SK-N-SH (cell line): ENCODE measurements at regions not wholly inside any gene's neighbourhood (a gene's known extent, or its start where the extent isn't known, plus 50 kb on each side); places are given as distances from the start of the nearest gene placed in this dataset.

Experiments
- CTCF ChIA-PET: fragments of 300-600, 350-600 bp; formaldehyde crosslinking; extraction: SDS; loops from one replicate; lab custom pipeline; 2021; lab: Yijun Ruan, JAX
- POLR2A ChIA-PET: fragments of 350-600 bp; sonication (Branson Sonifier 250); formaldehyde crosslinking; extraction: SDS; loops from one replicate; lab custom pipeline; 2020; ENCODE audit warnings: antibody characterized with exemption, inconsistent platforms; lab: Yijun Ruan, JAX
- DNase-seq: peaks from one replicate; pipeline ENCODE4 v3.0.0; 2012
- H2AFZ ChIP-seq: fragments of 200-600 bp; sonication (generic); 2 replicates; pipeline ENCODE4 v1.8.1; 2016; ENCODE audit warnings: antibody characterized with exemption, mild to moderate bottlenecking, low read depth
- H3F3A ChIP-seq: fragments of 200-600 bp; sonication (generic); replicated peaks from 2 replicates; pipeline ENCODE3; 2016; ENCODE audit warnings: antibody characterized with exemption, mild to moderate bottlenecking; ENCODE audit not compliant: insufficient read depth
- H3K27ac ChIP-seq, 2 experiments: fragments of 200-500 bp in 1 of 2; fragments of 200-600 bp in 1 of 2; sonication (Bioruptor generic) in 1 of 2; sonication (generic), shearing (Covaris generic) in 1 of 2; 2 replicates each; pipeline versions ENCODE4 v1.5.1 to v1.6.1; 2014 to 2016; ENCODE audit warnings: low read depth in 2 of 2, inconsistent platforms in 1 of 2, low read length in 1 of 2, mild to moderate bottlenecking in 1 of 2, mixed read lengths in 1 of 2
- H3K27me3 ChIP-seq: fragments of 200-600 bp; sonication (generic), shearing (Covaris generic); 2 replicates; pipeline ENCODE4 v1.6.1; 2016; ENCODE audit warnings: mixed run types; ENCODE audit not compliant: insufficient read depth
- H3K36me3 ChIP-seq, 2 experiments: fragments of 200-500 bp in 1 of 2; fragments of 200-600 bp in 1 of 2; sonication (Bioruptor generic) in 1 of 2; sonication (generic) in 1 of 2; replicated peaks in 1 of 2; 2 replicates each; pipeline versions ENCODE3 to v1.5.1; 2014 to 2016; ENCODE audit warnings: low read length in 1 of 2, mild to moderate bottlenecking in 1 of 2; ENCODE audit not compliant: insufficient read depth in 2 of 2, control insufficient read depth in 1 of 2
- H3K4me1 ChIP-seq, 2 experiments: fragments of 200-500 bp in 1 of 2; fragments of 200-600 bp in 1 of 2; sonication (Bioruptor generic) in 1 of 2; sonication (generic), shearing (Covaris generic) in 1 of 2; 2 replicates each; pipeline versions ENCODE4 v1.5.1 to v1.6.1; 2014 to 2016; ENCODE audit warnings: low read depth in 1 of 2, low read length in 1 of 2, mixed run types in 1 of 2; ENCODE audit not compliant: insufficient read depth in 2 of 2, control insufficient read depth in 1 of 2
- H3K4me2 ChIP-seq: fragments of 200-600 bp; sonication (generic), shearing (Covaris generic); 2 replicates; pipeline ENCODE4 v1.6.1; 2017; ENCODE audit warnings: mixed run types
- H3K4me3 ChIP-seq, 2 experiments: fragments of 200-500 bp in 1 of 2; fragments of 200-600 bp in 1 of 2; sonication (Bioruptor generic) in 1 of 2; sonication (generic), shearing (Covaris generic) in 1 of 2; 2 replicates each; pipeline versions ENCODE4 v1.5.1 to v1.8.1; 2014 to 2016; ENCODE audit warnings: low read depth in 2 of 2, inconsistent platforms in 1 of 2, low read length in 1 of 2, mild to moderate bottlenecking in 1 of 2, mixed read lengths in 1 of 2, moderate library complexity in 1 of 2
- H3K79me2 ChIP-seq: fragments of 200-600 bp; sonication (generic); 2 replicates; pipeline ENCODE4 v1.8.1; 2017; ENCODE audit warnings: mild to moderate bottlenecking; ENCODE audit not compliant: insufficient read depth
- H3K9ac ChIP-seq: fragments of 200-600 bp; sonication (generic); 2 replicates; pipeline ENCODE4 v1.6.1; 2017; ENCODE audit warnings: mixed run types
- H3K9me2 ChIP-seq: fragments of 200-600 bp; sonication (generic); 2 replicates; pipeline ENCODE4 v1.6.1; 2017; ENCODE audit warnings: mixed run types
- H3K9me3 ChIP-seq: fragments of 200-600 bp; sonication (generic); 2 replicates; pipeline ENCODE4 v1.6.1; 2017; ENCODE audit warnings: mixed run types, mild to moderate bottlenecking, moderate library complexity
- H4K20me1 ChIP-seq: fragments of 200-600 bp; sonication (generic); 2 replicates; pipeline ENCODE4 v1.6.1; 2017; ENCODE audit warnings: mild to moderate bottlenecking, mixed run types; ENCODE audit not compliant: insufficient read depth
- CHD2 ChIP-seq: fragments of 150-350 bp; IDR thresholded peaks from 2 replicates; pipeline ENCODE4 v1.6.1; 2018; ENCODE audit warnings: low read length; ENCODE audit not compliant: partially characterized antibody
- CTCF ChIP-seq: fragments of 200-600 bp; sonication (generic); IDR thresholded peaks from 2 replicates; pipeline ENCODE4 v1.6.1; 2017; ENCODE audit warnings: antibody characterized with exemption, mild to moderate bottlenecking, moderate library complexity
- FOXM1 ChIP-seq: IDR thresholded peaks from 2 replicates; pipeline ENCODE4 v1.4.0; 2012; ENCODE audit warnings: low read depth, mild to moderate bottlenecking
- GABPA ChIP-seq: IDR thresholded peaks from 2 replicates; pipeline ENCODE4 v1.4.0; 2012; ENCODE audit warnings: low read depth, mild to moderate bottlenecking
- MEF2A ChIP-seq: IDR thresholded peaks from 2 replicates; pipeline ENCODE4 v1.4.0; 2012; ENCODE audit warnings: low read depth, borderline replicate concordance
- MXI1 ChIP-seq: IDR thresholded peaks from 2 replicates; pipeline ENCODE4 v1.6.1; 2012; ENCODE audit warnings: mild to moderate bottlenecking, low read depth, low read length, improper control_type of control experiment
- RAD21 ChIP-seq: IDR thresholded peaks from 2 replicates; pipeline ENCODE4 v1.6.1; 2012; ENCODE audit warnings: mild to moderate bottlenecking, low read length
- REST ChIP-seq: IDR thresholded peaks from 2 replicates; pipeline ENCODE4 v1.6.1; 2012; ENCODE audit warnings: mild to moderate bottlenecking, low read depth, low read length, moderate library complexity
- RFX5 ChIP-seq: IDR thresholded peaks from 2 replicates; pipeline ENCODE4 v1.6.1; 2012; ENCODE audit warnings: mild to moderate bottlenecking, improper control_type of control experiment, low read length
- TCF12 ChIP-seq: IDR thresholded peaks from 2 replicates; pipeline ENCODE4 v1.4.0; 2012
- ZBTB33 ChIP-seq: IDR thresholded peaks from 2 replicates; pipeline ENCODE4 v1.4.0; 2012; ENCODE audit warnings: low read depth, borderline replicate concordance
- WGBS: methylation state at CpG from one replicate; pipeline ENCODE4 v1.1.6; 2017; ENCODE audit warnings: low lambda C conversion rate; 5-methylcytosine and 5-hydroxymethylcytosine counted together
- TF ChIP-seq, protein P1 (sequence below): fragments of 150-350 bp; IDR thresholded peaks from 2 replicates; pipeline ENCODE4 v1.6.1; 2016; ENCODE audit warnings: mild to moderate bottlenecking, low read depth, low read length

DNA sequence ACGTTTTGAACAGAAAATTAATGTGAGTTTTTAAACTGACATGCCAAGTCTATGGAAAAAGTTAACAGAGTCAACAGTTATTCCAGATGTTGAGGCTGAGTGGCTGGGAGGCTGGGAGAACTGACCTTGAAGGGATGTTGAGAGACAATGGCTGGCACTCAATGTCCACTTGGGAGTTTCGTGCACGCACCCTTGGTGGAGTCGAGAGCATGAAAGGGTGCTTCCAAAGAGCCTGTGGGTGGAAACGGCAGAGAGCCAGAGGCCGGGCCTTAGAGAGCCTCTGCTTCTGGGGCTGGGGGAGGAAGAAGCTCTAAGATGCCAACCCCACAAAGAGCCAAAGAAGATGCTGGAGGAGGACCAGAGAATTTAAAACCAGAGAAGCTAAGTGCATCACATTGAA is 63.4 kb upstream of the L3MBTL4 start:
- H3K4me3 ChIP-seq: no peak overlapping the region
- WGBS: 36% methylated on average over 5 of the region's 6 CpGs
- H3K4me2 ChIP-seq: no peak overlapping the region
- H3K9me2 ChIP-seq: no peaks in the 10 kb centered on the region
- ChIA-PET POLR2A (no interaction called here), CTCF (no interaction called here)
- H3K27ac ChIP-seq: no peak overlapping the region
- no peaks in the 10 kb centered on the region for H3K9me3 ChIP-seq
- no peaks in the 10 kb centered on the region for H4K20me1 ChIP-seq
- no peaks in the 10 kb centered on the region for H3K27me3 ChIP-seq
- TF ChIP-seq TCF12 (no peak), RFX5 (no peak)
- TF ChIP-seq, all 33 proteins: peak for 0
- no peaks in the 10 kb centered on the region for H3F3A ChIP-seq
- no peak overlapping the region for H3K9ac ChIP-seq
- no peaks in the 10 kb centered on the region for H3K79me2 ChIP-seq
- H3K4me1 ChIP-seq: peaks cover 0 to 14% of the 10 kb centered on the region in 2 experiments; a peak in 2 of 4 replicates
- H3K36me3 ChIP-seq: no peaks in the 10 kb centered on the region
- H2AFZ ChIP-seq: no peak overlapping the region
- DNase-seq: no peak

GRCh38 chr18:6479699-6480098 is 65.0 kb upstream of the L3MBTL4 start:
- 37% methylated on average over 4 of the region's 4 CpGs for WGBS
- POLR2A ChIA-PET: no interaction called here
- no peak for TF ChIP-seq CHD2
- no peak for TF ChIP-seq MXI1
- H3K9me2 ChIP-seq: no peaks in the 10 kb centered on the region
- no peaks in the 10 kb centered on the region for H3F3A ChIP-seq
- CTCF ChIA-PET: interaction anchor here (1.1 kb wide), 1 partner anchor 600 kb away, joined by 4 read pairs; no protein-coding TSS in a partner anchor
- H3K9ac ChIP-seq: no peak overlapping the region
- peaks cover 0 to 14% of the 10 kb centered on the region in 2 experiments; a peak in 2 of 4 replicates for H3K4me1 ChIP-seq
- H3K79me2 ChIP-seq: no peaks in the 10 kb centered on the region
- no peak overlapping the region for H2AFZ ChIP-seq
- no peaks in the 10 kb centered on the region for H3K27me3 ChIP-seq
- no peak for DNase-seq
- no peaks in the 10 kb centered on the region for H3K9me3 ChIP-seq
- H3K4me3 ChIP-seq: no peak overlapping the region
- no peaks in the 10 kb centered on the region for H3K36me3 ChIP-seq
- no peaks in the 10 kb centered on the region for H4K20me1 ChIP-seq
- no peak overlapping the region for H3K27ac ChIP-seq
- H3K4me2 ChIP-seq: no peak overlapping the region

DNA sequence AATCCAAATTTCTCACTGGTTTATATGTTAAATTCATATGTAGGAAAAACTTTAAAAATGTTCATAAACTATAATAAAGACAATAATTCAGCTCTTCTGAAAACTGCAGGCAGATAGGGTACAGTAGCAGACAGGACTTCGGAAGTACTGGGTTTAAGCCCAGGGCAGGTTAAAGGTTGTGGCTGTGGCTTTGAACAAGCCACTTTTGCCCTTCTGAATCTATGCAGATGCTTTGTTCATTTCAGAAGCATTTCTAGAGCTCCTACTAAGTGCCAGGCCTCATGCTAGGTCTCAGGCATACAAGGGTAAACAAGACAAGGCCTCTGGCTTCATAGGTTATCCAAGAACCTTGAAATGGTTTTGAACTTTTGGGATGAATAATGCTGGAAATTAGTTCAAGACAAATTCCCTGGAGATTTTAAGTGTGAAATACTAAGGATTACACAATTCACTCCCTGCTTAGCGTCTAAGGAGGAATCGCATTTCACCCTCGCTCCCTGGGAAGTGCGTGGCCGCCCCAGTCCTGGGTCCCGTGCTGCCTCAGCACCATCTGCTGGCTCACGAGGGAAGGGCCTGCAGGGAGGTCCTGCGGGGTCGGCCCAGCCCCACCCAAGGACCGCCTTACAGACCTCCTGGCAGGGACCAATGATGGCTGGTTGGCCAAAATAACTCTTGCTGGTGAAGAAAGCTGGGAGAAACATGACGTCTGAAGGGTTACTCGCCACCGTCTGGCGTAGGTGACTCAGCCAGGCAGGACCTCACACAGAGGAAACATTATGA is 67.7 kb upstream of the L3MBTL4 start:
- Histone ChIP-seq H3K9me3 (no peaks in the 10 kb centered on the region), H4K20me1 (no peaks in the 10 kb centered on the region), H3K9me2 (no peaks in the 10 kb centered on the region), H3K4me2 (no peak overlapping the region), H2AFZ (no peak overlapping the region), H3F3A (no peaks in the 10 kb centered on the region), H3K4me3 (no peak overlapping the region), H3K4me1 (no peaks in the 10 kb centered on the region), H3K79me2 (no peaks in the 10 kb centered on the region), H3K9ac (no peak overlapping the region), H3K27ac (no peak overlapping the region), H3K27me3 (no peaks in the 10 kb centered on the region), H3K36me3 (no peaks in the 10 kb centered on the region)
- ChIA-PET POLR2A (no interaction called here), CTCF (interaction anchor here (0.6 to 1.7 kb wide), 9 partner anchors 12 to 631 kb away, joined by 3 to 7 read pairs (median 4); no protein-coding TSS in a partner anchor)
- 75% methylated on average over 15 of the region's 15 CpGs for WGBS
- DNase-seq: peak; percentile 67
- TF ChIP-seq FOXM1 (no peak), REST (no peak), CTCF (peak; percentile 34), MEF2A (no peak), ZBTB33 (no peak), RAD21 (peak; percentile 75), GABPA (no peak)
- TF ChIP-seq, protein P1, sequence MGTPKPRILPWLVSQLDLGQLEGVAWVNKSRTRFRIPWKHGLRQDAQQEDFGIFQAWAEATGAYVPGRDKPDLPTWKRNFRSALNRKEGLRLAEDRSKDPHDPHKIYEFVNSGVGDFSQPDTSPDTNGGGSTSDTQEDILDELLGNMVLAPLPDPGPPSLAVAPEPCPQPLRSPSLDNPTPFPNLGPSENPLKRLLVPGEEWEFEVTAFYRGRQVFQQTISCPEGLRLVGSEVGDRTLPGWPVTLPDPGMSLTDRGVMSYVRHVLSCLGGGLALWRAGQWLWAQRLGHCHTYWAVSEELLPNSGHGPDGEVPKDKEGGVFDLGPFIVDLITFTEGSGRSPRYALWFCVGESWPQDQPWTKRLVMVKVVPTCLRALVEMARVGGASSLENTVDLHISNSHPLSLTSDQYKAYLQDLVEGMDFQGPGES: no peak
